HK-2 (cell line): ENCODE measurements at regions not wholly inside any gene's neighbourhood (a gene's known extent, or its start where the extent isn't known, plus 50 kb on each side); places are given as distances from the start of the nearest gene placed in this dataset.
A peak's percentile ranks its signal among the peaks of the same experiment; 100 is the strongest.

Experiments used
- DNase-seq: peaks from one replicate; pipeline ENCODE4 v3.0.0-alpha.2; 2018; ENCODE audit not compliant: unreplicated experiment

DNA sequence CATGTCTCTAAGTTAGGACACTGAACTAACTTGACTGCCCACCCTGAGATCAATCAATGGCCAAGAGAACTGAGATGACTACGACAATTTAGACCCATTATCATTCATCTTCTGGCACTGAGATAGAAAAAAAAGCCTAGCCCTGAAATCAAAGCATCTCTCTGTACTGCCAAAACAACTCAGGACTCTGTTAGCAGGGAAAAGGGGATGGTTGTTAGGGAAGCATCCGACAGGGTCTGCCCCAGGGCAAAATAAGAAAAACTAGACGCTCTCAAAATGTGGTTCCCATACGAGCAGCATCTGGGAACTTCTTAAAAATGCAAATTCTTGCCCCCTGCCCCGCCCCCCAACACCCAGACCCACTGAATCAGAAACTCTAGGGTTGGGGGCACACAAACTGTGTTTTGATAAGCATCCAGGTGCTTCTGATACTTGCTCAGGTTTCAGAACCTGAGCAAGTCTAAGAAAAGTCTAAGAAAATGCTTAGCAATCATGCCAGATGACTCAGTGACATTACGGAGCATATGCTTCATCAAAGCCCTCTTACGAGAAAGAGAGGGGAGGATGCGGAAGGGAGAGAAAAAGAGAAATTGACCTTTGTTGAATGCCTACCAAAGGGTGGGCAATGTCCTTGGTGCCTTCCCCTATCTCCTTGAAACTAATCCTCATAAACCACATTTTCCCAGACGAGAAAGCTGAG, 172.8 kb upstream of the HES1 start:
- no peak for DNase-seq

DNA sequence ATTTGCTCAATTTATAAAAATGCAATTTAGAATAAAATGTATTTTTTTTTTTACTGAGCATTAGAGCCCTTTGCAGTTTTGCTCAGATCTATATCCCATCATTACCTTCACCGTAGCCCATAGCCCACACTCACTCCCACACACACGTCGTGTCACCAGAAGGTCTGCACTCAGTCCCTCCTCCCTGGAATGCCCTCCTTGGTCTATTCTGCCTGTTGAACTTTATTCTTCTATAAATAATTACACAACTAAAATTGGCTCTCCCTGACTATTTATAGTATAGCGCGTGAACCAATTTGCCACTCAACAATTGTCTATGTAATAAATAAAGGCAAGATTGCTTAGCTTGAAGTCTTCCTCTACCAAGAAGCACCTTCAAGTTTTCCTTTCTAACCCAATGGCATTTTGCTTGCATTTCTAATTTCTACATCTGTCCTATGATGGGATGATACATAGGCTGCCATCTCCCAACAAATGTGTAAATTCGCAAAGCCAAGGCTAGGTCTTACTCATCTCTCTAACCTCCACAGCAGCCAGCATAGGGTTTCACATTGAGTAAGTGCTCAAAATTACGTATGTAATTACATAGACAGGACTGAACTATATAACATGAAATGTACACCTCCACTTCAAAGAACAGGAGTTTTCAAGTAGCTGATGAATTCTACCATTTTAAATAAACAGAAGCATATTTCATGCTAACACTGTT, 172.0 kb upstream of the HES1 start:
- no peak for DNase-seq

DNA sequence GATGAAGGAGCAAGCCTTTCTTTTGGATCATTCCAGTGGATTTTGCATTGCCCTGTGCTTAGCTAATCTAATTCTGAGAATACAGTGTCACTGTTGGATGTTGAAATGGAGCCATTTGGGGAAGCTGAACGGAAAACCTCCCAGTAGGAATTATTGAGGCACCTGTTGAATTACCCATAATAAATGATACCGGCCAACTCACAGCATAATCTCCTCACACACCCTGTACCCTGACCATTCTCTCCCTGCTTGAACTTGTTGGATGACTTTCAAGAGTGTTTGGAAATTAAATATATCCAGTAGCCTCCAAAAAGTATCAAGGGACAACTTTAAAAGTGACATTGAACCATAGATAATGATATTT, 171.4 kb upstream of the HES1 start:
- DNase-seq: no peak

DNA sequence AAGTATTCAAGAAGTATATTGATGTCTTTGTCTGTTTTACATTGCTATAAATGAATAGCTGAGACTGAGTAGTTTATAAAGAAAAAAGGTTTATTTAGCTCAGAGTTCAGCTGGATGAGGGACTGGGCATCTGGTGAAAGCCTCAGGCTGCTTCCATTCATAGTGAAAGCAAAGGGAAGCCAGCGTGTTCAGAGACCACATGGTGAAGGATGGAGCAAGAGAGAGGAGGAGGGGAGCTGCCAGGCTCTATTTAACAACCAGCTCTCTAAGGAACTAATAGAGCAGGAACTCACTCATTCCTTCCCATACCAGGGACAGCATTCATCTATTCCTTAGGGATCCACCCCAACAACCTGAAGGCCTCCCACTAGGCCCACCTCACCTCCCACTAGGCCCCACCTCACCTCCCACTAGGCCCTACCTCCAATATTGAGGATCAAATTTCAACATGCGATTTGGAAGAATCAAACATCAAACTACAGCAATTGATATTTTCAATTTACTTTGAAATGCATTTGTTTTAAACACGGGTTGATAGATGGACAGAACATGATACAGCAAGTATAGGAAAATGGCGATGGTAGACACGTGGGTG, 167.5 kb upstream of the HES1 start:
- no peak for DNase-seq

DNA sequence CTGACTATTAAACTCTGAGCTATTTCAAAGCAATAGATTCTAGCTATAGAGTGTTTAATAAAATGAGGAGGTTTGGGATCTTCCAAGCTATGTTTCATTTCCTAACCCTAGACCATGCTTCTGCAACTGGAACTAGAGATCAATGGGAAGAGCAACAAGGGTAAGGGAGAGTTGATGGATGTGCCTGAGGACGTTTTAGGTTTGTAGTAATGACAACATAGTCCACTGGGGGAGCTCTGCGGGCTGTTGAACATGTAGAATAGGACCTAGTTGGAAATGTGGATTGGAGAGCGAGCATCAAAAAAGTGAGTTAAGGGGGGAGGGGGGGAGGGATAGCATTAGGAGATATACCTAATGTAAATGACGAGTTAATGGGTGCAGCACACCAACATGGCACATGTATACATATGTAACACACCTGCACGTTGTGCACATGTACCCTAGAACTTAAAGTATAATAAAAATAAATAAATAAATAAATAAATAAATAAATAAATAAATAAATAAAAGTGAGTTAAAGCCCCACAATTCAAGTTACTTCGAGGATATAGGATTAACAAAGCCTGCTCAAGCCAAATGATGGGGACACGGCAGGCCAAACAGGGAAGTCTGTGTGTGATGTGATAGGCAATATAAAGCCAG, 165.7 kb upstream of the HES1 start:
- DNase-seq: peak; percentile 21

DNA sequence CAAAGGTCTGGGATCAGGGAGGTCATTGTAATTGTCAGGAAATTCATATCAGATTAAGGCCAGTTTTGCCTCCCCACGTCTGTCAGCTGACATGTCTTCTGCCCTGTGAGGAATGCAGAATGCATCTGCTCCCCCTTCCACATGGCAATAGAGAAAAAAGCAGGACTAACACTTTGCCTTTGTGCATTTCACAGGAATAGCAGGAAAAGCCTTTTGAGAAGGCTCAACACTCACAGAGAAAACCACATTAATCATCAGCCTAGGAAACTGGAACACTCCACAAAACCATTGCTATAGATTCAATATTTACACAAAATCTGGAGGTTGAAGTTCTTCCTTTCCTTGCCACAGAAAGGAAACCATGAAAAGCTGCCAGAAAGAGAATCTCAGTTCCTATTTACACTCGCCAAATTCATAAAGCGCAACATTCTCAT, 165.2 kb upstream of the HES1 start:
- DNase-seq: no peak

DNA sequence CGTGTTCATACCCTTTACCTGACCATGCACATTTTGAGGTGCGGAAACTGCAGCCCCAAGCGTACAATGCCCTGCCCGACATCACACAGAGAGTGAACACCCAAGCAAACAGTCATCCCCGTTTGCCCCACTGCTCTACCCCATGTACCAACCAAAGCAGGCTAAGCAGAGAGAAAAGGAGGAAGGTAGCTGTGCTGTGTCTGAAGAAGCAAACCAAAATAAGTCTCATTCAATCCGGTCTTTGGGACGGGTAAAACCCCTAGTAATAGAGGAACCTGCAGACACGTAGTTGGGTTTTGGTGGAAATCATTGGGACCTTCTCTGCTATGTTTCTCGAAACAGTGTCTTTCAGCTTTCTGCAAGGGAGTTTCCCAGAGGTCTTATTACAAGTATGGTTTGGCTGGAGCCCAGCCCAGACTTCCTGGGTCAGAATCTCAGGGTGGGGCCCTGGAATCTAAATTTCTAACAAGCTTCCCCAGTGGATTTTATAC, 164.6 kb upstream of the HES1 start:
- DNase-seq: no peak

DNA sequence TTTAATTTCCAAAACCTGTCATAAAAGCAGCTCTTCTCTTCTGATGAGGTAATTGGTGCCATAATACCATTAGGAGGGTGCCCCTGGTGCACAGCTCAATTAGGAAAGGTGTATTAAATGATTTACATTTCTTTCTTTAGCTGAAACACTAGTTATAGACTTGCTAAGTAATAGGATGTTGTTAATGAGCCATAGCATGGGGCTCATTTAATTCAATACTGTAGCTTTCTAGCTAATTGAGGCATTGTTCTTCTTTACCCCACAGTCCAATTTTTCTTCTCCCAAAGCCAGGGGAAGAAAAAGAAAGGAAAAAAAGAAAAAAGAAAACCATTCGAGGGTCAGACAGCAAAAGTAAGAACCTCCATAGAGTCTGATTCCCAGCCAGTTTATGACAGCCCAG, 164.0 kb upstream of the HES1 start:
- DNase-seq: no peak

DNA sequence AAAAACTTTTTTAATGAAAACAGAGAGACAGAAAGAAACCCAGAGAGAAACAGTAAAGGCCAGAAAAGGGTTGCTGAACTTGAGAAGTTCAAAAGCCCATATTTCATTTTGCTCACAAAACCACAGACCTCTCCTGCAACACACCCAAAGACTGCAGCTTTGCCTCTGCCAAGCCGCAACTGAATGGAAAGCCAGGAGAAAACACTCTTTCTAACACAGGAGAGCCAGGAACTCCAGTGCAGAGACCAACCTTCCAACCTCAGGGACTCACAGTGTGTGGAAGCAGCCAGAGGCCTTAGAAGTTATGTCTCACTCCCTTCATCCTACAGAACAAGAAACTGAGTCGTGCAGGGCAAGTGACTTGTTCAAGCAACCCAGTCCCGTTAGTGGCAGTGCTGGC, 163.1 kb upstream of the HES1 start:
- no peak for DNase-seq

DNA sequence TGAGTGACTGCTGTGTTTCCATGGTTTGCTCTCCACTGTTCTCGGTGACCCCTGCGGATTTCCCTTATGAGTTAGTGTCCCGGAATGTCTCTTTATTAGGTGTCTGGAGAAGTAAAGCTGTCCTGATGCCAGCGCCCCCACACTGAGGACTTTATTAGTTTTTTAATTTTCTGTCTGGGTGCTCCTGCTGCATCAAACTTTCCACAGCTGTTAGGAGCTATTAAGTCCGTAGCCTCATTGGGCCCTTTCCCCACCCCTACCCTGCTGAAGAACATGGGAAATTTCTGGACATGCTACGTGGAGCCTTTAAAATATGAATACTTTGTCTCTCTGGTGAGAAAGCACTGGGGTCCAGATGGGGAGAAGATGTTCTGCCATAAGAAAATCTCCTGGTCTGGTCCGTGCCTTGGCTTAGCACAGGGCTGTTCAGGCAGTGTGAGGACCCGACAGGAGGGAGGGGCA, 161.7 kb upstream of the HES1 start:
- DNase-seq: no peak

DNA sequence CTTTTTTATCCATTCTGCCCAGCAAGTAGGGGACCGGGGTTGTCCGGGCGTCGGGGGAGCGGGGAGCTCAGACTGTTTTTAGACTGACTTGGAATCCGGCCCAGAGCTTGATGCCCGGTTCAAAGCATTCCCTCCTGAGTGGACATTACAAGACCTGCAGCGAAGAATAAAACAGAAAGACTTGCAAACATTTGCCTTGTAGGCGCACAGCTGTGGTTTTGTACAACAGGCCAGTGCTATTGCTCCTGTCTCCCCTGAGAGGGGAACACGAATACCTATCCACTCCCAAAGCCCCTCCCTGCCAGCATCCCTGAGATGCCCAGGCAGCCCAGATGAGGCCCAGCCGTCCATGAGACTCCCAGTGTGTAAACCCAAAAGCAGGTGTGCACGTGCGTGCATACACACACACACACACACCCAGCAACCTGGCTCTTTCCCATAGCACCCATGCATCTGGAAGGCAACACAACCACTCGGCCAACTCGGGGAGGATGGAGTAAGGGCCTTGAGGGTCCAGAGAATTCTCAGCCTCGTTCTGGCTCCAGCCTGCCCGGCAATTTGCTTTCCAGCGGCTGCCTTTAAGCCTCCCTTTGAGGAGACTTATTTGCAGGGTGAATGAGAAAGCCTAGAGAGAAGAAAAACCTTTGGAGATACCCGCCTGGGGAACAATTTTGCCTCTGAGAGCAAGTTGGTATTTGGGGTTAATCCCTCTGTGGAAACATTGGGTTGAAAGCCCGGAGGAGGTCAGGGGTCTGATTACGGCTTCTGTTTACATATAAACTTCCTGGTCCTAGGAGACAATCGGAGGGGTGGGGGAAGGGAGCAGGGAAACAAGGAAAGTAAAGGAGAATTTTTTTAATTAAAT, 161.0 kb upstream of the HES1 start:
- DNase-seq: no peak

DNA sequence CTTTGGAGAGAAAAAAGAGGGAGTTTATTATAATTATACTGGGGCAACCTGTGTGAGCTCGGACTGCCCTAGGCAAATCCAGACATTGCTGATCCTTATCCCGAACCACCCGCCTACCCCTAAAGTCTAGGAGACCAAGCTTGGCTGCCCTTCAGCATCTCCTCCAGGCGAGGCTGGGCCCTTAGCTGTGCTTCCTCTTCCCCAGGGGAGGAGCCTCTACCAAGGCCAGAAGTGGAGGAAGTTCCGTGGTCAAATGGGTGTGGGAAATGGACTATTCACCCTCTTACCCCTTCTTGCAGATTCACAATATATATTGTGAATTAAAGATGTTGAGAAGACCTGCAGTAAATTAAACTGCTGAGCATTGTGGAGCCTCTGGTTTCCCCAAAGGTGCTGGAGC, 158.3 kb upstream of the HES1 start:
- no peak for DNase-seq

DNA sequence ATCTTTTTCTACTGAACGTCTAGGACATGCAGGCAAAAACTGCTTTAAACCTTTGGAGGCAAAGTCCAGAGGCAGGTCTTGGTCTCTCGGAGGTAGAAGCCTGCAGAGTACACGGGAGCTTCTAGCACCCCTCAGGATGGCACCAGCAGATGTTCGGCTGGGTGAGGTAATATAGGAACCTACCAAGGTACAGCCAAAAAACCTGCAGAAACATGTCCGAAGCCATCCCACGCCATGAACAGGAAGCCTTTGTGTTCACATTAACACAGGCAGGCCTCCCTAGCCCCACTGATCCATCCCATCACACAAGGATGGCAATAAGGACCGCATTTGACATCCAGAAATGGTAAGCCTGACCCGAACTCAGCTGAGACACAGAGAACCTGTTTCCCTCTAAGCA, 157.9 kb upstream of the HES1 start:
- DNase-seq: no peak

DNA sequence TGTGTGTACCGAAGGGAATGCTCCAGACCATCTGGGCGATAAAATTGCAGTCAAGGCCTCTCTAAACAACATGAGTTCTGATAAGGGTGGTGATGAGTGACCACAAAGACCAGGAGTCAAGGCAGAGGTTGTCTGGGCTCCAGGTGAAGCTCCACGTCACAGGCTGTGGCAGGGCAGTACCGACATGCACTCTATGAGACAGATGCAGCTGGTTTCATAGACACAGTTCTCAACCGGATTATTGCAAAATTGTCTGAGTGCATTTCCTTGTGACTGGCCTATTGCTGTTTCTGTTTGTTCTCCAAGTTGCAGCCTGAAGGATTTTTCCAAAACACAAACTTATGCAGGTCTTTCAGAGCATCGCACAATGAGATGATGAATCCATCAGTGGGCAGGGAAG, 157.5 kb upstream of the HES1 start:
- DNase-seq: no peak

DNA sequence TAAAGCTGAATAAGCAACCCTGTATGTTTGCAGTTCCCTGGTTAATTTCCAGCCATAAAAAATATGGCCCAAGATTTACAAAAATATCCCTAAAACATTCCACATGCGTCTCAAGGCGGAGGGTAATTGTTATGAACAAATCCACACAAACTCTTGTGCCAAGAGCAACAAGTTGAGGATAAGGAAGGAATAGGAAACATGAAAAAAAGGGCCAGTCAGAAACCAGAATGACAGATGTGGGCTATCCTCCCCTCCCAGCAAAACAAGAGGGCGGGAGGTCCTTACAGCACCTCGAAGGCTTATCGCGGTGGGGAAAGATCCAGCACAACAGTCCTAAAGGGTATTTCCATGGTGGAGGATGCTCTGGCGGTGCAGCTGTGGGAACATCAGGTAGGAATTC, 155.6 kb upstream of the HES1 start:
- DNase-seq: no peak

DNA sequence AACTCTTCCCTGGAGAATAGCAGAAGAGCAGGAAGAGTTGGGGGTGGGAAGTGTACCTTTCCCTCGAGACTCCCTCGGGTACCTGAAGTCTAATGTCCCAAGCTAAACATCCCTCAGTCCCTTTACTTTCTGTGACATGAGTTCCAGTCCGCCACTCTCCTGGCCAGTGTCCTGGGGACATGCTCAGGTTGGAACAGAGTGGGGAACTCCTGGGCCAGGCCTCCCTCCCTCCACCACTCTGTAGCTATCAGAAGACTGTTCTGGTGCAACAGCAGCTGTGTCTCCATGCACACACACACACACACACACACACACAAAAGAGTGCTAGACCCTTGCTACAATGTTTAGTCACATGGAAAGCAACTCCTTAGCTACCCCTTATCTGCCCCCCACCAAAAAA, 155.0 kb upstream of the HES1 start:
- no peak for DNase-seq

DNA sequence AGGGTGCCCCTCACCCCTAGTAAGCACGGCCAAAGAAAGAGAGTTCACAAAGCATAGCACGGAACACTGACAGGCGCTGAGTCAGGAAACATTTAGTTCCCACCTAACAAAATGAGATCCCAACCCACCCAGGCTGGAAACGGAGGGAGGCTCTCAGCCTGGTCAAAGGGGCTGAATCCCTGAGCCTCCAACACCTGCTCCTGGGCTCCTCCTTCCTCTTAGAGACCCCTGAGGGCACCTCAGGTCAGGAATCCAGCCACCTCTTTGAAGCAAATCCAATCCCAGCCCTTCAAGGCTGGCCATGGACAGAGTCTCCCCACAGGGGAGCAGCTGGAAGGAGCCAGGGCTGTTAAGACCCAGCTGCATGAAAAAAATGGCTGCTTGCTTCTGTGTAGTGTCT, 154.4 kb upstream of the HES1 start:
- no peak for DNase-seq

DNA sequence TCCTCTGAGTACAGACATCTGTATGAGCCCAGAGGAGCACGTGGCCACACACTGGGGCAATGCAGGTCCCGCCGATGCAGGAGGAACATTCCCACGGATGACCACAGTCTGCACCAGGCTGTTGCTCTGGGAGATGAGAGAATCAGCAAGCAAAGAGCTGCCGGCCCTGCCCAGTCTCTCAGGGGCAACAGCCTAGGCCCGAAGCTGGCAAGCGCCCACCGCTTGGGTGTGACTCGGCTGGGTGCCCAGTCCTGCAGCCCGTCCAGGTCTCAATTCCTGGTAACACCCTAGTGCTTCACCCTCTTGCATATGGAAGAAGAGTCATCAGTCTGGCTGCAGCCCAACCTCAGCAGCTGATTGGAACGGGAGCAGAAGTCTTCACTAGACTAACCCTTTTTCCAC, 153.7 kb upstream of the HES1 start:
- DNase-seq: no peak

DNA sequence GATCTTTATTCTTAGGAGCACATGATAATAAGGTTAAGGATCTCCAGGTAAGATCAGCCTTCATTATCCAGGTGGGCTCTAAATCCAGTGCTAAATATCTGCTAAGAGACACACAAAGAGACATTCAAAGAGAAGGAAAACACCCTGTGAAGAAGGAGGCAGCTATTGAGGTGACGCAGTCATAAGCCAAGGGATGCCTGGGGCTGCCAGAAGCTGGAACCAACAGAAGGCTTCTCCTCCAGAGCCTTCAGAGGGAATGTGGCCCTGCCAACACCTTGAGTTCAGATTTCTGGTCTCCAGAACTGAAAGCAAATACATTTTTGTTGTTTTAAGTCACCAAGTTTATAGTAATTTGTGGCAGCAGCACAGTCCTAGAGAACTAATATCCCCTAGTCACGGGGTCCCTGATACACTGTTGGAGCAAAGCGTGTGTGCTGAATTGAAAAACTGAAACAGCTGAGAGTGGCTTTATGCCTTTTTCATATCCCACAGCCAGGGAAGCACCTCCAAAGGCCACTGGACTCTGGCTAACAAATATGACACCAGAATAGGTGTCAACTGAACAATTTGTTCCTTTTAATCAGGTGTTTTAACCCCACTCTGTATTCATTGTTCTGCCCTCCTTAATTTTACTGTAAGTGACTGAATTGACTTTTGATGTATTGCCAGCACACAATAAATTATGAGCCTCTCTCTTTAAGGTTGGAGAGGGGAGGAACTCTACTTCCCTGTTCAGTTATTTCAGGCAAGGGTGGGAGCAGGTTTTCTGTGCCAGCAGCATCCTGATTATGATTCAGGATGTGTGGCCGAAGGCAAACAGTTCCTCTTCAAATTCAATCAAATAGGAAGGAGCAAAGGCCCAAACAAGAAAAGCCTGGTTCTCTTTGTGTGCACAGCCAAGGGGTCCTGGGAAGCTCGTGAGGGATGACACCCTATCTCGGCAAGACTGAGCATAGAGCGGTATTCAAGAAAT, 151.8 kb upstream of the HES1 start:
- no peak for DNase-seq

DNA sequence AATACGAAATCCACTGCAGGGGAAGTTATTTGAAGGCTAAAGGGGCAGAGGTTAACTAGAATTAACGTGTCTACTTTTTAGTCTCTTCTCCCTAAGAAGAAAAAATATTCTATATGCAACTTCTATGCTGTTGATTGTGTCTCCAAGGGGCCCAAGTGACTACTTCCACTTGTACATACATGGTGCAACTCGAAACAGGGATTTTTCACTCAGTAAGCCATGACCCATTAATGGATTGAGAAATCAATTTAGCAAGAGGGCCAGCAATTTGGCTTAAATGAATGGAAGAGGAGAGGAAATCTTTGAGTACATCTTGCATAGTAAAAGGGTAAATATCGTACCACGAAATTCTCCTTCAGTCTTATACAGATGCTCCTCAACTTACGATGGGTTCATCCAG, 151.1 kb upstream of the HES1 start:
- no peak for DNase-seq

DNA sequence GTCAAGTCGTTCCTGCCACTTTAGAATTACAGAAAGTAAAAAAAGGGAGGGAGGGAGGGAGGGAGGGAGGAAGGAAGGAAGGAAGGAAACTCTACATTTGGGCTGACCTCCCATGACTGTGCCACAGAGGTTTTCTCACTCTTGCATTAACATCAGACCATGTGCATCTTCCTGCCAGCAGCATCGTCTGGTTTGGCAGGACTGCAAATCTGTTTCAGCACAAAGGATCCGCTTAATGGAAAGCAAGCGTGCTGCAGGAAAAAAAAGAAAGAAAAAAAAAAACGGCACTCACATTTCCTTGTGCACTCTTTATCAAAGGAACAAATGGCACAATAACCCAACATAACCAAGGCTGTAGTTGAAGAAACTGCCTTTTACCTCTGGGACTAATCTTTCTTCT, 148.8 kb upstream of the HES1 start:
- no peak for DNase-seq
